ENCODE measurements at regions not wholly inside any gene's neighbourhood (a gene's known extent, or its start where the extent isn't known, plus 50 kb on each side); places are given as distances from the start of the nearest gene placed in this dataset.

- Histone ChIP-seq H3K4me3 (ENCODE audit: low read depth, low read length) (no peak overlapping the region), H3K9me3 (ENCODE audit: severe bottlenecking) (no peaks in the 10 kb centered on the region), H3K27me3 (ENCODE audit: insufficient read depth, low read depth, severe bottlenecking) (no peaks in the 10 kb centered on the region), H3K27ac (no peak overlapping the region), H3K36me3 (no peaks in the 10 kb centered on the region)
- no peak for DNase-seq
- no peak for TF ChIP-seq CTCF (IDR thresholded peaks at IDR 0.05; ENCODE audit: low read depth, low read length)
These were observed 95.4 kb downstream of the KCNE4 start for GRCh38 chr2:223147431-223147830.

GRCh38 chr2:223148516-223148915 lies 96.5 kb downstream of the KCNE4 start:
- no peak for DNase-seq
- no peak for TF ChIP-seq CTCF (IDR thresholded peaks at IDR 0.05; ENCODE audit: low read depth, low read length)

GRCh38 chr2:223155956-223156355 lies 104.0 kb downstream of the KCNE4 start:
- no peaks in the 10 kb centered on the region for H3K36me3 ChIP-seq
- H3K27me3 ChIP-seq (ENCODE audit: insufficient read depth, low read depth, severe bottlenecking) = no peaks in the 10 kb centered on the region
- no peak overlapping the region for H3K4me3 ChIP-seq (ENCODE audit: low read depth, low read length)
- DNase-seq = no peak
- no peak overlapping the region for H3K27ac ChIP-seq
- H3K9me3 ChIP-seq (ENCODE audit: severe bottlenecking) = no peaks in the 10 kb centered on the region
- TF ChIP-seq CTCF (IDR thresholded peaks at IDR 0.05; ENCODE audit: low read depth, low read length) = no peak

More at GRCh38 chr2:223148516-223148915, 96.5 kb downstream of the KCNE4 start:
- Histone ChIP-seq H3K4me3 (ENCODE audit: low read depth, low read length) (no peak overlapping the region), H3K36me3 (no peaks in the 10 kb centered on the region), H3K27me3 (ENCODE audit: insufficient read depth, low read depth, severe bottlenecking) (no peaks in the 10 kb centered on the region), H3K9me3 (ENCODE audit: severe bottlenecking) (no peaks in the 10 kb centered on the region), H3K27ac (no peak overlapping the region)

GRCh38 chr2:223161873-223162458 lies 110.0 kb downstream of the KCNE4 start:
- TF ChIP-seq CTCF (IDR thresholded peaks at IDR 0.05; ENCODE audit: low read depth, low read length) = no peak
- no peak for DNase-seq
- Histone ChIP-seq H3K27me3 (ENCODE audit: insufficient read depth, low read depth, severe bottlenecking) (no peaks in the 10 kb centered on the region), H3K36me3 (no peaks in the 10 kb centered on the region), H3K4me3 (ENCODE audit: low read depth, low read length) (no peak overlapping the region), H3K9me3 (ENCODE audit: severe bottlenecking) (no peaks in the 10 kb centered on the region), H3K27ac (no peak overlapping the region)

- TF ChIP-seq CTCF (IDR thresholded peaks at IDR 0.05; ENCODE audit: low read depth, low read length) = no peak
- H3K36me3 ChIP-seq = no peaks in the 10 kb centered on the region
These were observed 113.6 kb downstream of the KCNE4 start for GRCh38 chr2:223165423-223166214.

GRCh38 chr2:223166215-223166493 lies 114.2 kb downstream of the KCNE4 start:
- H3K9me3 ChIP-seq (ENCODE audit: severe bottlenecking) = no peaks in the 10 kb centered on the region
- H3K27me3 ChIP-seq (ENCODE audit: insufficient read depth, low read depth, severe bottlenecking) = no peaks in the 10 kb centered on the region
- no peak for TF ChIP-seq CTCF (IDR thresholded peaks at IDR 0.05; ENCODE audit: low read depth, low read length)
- no peak overlapping the region for H3K27ac ChIP-seq
- H3K36me3 ChIP-seq = no peaks in the 10 kb centered on the region
- H3K4me3 ChIP-seq (ENCODE audit: low read depth, low read length) = no peak overlapping the region
- no peak for DNase-seq

More at GRCh38 chr2:223165423-223166214, 113.6 kb downstream of the KCNE4 start:
- no peak overlapping the region for H3K4me3 ChIP-seq (ENCODE audit: low read depth, low read length)
- H3K27ac ChIP-seq = no peak overlapping the region
- H3K9me3 ChIP-seq (ENCODE audit: severe bottlenecking) = no peaks in the 10 kb centered on the region
- H3K27me3 ChIP-seq (ENCODE audit: insufficient read depth, low read depth, severe bottlenecking) = no peaks in the 10 kb centered on the region
- DNase-seq = peak; percentile 33
